ENCODE measurements at regions not wholly inside any gene's neighbourhood (a gene's known extent, or its start where the extent isn't known, plus 50 kb on each side); places are given as distances from the start of the nearest gene placed in this dataset.
A peak's percentile ranks its signal among the peaks of the same experiment; 100 is the strongest.
"Not testable (repeated sequence)": the region's sequence is repeated elsewhere in the genome, so short reads cannot be mapped to it uniquely, and the experiment has no call there.

GRCh38 chr7:51645255-51645654, 328.6 kb upstream of the COBL start:
- DNase-seq: no peak

GRCh38 chr7:51644216-51644615, 327.6 kb upstream of the COBL start:
- DNase-seq: no peak

- no peak for DNase-seq
These were observed 324.2 kb upstream of the COBL start for GRCh38 chr7:51640841-51641240.

- DNase-seq: no peak
These were observed 323.2 kb upstream of the COBL start for GRCh38 chr7:51639661-51640334.

- no peak for DNase-seq
These were observed 319.9 kb upstream of the COBL start for GRCh38 chr7:51636503-51636902.

- no peak for DNase-seq
These were observed 319.2 kb upstream of the COBL start for GRCh38 chr7:51635775-51636174.

GRCh38 chr7:51634538-51634937, 317.9 kb upstream of the COBL start:
- DNase-seq: no peak

- DNase-seq: no peak
These were observed 317.4 kb upstream of the COBL start for GRCh38 chr7:51634025-51634424.

GRCh38 chr7:51633596-51633995, 317.0 kb upstream of the COBL start:
- no peak for DNase-seq

GRCh38 chr7:51633006-51633405, 316.4 kb upstream of the COBL start:
- DNase-seq: no peak

GRCh38 chr7:51630933-51631332, 314.3 kb upstream of the COBL start:
- no peak for DNase-seq

- no peak for DNase-seq
These were observed 312.6 kb upstream of the COBL start for GRCh38 chr7:51629206-51629605.

GRCh38 chr7:51621956-51622355, 305.3 kb upstream of the COBL start:
- DNase-seq: no peak

GRCh38 chr7:51620706-51621105, 304.1 kb upstream of the COBL start:
- DNase-seq: no peak

- no peak for DNase-seq
These were observed 303.3 kb upstream of the COBL start for GRCh38 chr7:51619880-51620279.

- DNase-seq: no peak
These were observed 301.1 kb upstream of the COBL start for GRCh38 chr7:51617686-51618085.

- DNase-seq: peak in 1 of 2 donors; percentile 6
These were observed 297.3 kb upstream of the COBL start for GRCh38 chr7:51613911-51614357.

GRCh38 chr7:51611937-51612336, 295.3 kb upstream of the COBL start:
- DNase-seq: no peak

GRCh38 chr7:51607447-51607846, 290.8 kb upstream of the COBL start:
- no peak for DNase-seq

- no peak for DNase-seq
These were observed 290.1 kb upstream of the COBL start for GRCh38 chr7:51606601-51607154.

- DNase-seq: no peak
These were observed 285.8 kb upstream of the COBL start for GRCh38 chr7:51602376-51602775.

GRCh38 chr7:51601461-51601860, 284.9 kb upstream of the COBL start:
- DNase-seq: no peak

- DNase-seq: not testable (repeated sequence)
These were observed 283.3 kb upstream of the COBL start for GRCh38 chr7:51599935-51600334.

- DNase-seq: peak in 1 of 2 donors; percentile 25
These were observed 277.0 kb upstream of the COBL start for GRCh38 chr7:51593628-51594027.

All from hippocampal formation (tissue), 2 donors.